LoVo (cell line): ENCODE measurements at regions not wholly inside any gene's neighbourhood (a gene's known extent, or its start where the extent isn't known, plus 50 kb on each side); places are given as distances from the start of the nearest gene placed in this dataset.

ENCODE experiments used
- DNase-seq: peaks from one replicate; pipeline ENCODE4 v3.0.0-alpha.2; 2016; ENCODE audit warnings: low spot score

DNA sequence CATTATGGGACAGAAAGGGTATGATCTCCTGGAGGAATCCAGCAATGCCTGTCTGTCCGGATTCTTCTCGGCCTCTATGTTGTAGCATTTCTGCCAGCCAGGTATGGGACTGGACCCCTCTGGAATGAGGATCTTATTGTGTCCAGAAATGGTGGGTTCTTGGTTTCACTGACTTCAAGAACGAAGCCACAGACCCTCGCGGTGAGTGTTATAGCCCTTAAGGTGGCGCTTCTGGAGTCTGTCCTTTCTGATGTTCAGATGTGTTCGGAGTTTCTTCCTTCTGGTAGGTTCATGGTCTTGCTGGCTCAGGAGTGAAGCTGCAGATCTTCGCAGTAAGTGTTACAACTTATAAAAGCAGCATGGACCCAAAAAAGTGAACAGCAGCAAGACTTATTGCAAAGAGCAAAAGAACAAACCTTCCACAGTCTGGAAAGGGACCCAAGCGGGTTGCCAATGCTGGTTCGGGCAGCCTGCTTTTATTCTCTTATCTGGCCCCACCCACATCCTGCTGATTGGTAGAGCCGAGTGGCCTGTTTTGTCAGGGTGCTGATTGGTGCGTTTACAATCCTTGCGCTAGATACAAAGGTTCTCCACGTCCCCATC is 62.3 kb upstream of the IER3 start:
- no peak for DNase-seq

DNA sequence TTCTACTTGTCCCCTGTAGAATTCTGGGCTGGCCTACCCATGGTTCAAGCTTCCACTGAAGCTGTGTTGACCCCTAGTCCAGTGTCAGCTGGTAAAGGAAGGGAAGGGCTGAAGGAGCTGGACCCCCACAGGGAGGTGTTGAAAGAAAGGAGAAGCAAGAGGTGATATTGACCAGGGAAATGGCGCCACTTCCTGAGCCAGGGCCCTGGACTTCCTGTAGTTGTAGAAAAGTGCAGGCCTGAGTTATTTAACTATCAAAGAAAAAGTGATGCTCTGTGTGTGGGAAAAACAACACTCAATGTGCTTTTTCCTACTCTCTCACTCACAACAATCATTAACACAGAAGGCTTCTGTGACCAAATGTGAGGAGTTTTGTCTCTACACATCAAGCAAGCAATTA is 60.0 kb upstream of the IER3 start:
- DNase-seq, result no peak

DNA sequence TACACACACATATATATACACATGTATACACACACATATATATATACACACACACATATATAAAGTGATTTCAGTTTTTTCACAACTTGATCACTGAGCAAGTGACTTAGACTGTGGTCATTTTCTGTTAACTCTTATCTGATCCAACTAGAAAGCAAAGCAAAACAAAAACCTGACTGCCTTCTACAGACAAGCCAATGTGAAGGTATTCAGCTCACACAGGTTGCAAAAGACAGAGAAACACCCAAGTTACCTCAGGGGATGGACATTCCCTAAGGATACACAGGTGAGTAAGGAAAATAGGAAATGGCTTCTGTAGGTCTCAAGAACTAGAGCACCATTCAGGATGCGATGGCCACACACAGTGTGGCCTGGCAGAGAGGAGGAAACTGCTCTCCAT is 58.4 kb upstream of the IER3 start:
- no peak for DNase-seq

DNA sequence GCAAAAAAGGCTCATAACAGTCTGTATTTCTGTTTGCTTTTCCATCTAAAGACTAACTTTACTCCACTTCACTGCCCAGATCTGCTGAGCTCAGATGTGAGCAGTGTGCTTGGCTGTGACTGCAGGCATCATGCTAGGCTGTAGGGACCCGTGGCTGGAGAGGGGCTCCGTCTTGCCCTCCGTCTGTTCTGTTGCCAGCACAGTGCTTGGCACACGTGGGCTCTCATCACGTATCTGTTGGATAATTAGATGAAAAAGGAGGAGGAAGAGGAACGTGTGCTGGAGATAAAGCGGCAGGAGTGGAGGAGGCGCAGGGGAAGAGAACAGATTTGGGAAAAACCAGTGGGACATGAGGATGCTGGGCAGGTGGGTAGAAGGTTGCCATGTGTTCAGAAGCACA is 57.6 kb upstream of the IER3 start:
- DNase-seq, result no peak

DNA sequence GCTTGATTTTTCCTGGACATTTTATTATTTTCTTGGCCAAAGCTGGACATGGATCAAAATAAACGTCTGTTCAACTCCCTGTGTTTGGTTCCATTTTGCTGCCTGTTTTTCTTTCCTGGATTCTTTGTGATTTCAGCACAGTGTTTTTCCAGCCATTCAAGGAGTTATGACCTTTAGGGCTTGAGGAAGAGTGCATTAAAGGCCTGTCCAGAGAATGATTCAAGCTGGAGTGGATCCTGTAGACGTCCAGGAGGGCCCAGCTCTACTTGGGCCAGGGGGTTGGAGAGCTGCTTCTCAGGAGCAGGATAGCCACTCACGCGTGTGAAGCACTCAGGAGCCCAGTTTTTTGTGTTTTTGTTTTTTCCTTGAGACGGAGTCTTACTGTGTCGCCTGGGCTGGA is 56.5 kb upstream of the IER3 start:
- no peak for DNase-seq

DNA sequence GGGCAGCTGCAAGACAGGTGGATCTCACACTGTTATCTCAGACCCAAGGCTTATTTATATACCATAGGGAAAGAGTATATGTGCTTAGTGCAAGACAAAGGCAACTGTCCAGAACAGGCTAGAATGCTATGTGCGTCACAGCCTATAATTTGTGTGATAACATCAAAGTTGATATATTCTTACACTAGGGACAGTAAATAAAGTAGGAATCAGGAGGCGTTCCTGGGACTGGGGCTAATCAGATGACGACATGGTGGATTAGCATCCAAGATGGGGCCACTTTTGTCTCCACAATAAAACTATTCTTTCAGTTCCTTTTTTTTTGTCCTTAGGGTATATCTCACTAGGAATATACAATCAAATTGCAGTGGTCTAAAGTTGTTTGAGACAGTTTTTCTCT is 54.9 kb upstream of the IER3 start:
- no peak for DNase-seq

DNA sequence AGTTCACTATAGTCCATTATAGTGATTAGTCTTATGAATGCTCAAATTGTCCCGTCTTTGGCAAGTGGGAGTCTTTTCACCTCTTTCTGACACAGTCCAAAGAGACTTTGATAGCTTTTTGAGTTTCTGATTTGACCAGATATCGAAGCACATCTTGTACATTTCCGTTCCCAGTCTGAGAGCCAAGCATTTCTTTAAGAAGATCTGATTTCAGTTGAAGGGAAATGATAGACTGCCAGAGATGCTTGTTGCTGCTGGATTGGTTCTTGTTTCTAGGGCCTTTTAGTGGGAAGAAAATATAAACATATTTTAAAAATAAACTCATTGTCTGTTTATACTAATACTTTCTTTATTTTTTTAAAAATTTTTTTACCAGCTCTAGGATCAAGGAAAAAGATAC is 54.1 kb upstream of the IER3 start:
- no peak for DNase-seq

DNA sequence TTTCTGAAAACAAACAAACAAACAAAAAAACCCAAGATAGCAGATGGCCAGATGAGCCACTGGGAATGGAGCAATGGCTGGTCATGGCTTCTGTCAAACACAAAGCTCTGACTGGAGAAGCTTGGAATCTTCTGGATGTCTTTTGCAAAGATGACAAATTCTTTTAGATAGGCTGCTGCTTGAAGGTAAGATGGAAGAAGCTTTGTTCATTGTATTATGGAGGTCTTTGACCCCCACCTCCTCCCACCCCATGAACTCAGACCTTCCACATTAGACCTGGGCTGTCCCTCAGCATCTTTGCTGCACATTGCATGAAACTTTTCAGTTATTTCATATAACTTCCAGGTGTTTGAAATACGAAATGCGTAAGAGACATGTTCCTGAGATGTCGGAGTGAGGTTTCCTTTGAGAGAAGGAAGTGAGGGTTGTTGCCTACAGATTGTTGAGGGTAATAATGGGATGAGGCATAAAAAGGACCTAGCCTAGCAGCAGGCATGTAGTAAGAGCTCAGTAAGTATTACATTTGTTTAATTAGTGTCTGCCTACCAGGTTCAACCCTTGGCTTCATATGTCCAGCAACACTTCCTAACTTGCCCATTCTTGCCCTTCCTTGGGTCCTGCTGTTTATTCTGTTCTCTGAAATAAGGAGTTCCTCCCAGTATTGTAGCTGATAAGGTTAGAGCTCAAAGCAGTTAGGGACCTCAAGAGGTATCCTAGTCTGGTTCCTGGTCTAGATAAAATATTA is 51.4 kb upstream of the IER3 start:
- no peak for DNase-seq
